ENCODE measurements at regions not wholly inside any gene's neighbourhood (a gene's known extent, or its start where the extent isn't known, plus 50 kb on each side); places are given as distances from the start of the nearest gene placed in this dataset.

GRCh38 chr11:15901790-15902189, 454.6 kb downstream of the SOX6 start:
- H3K36me3 ChIP-seq (ENCODE audit: control insufficient read depth, insufficient read depth, low read length) = no peaks in the 10 kb centered on the region
- H3K4me1 ChIP-seq = no peaks in the 10 kb centered on the region
- no peak for TF ChIP-seq CTCF (IDR thresholded peaks at IDR 0.05)
- no peaks in the 10 kb centered on the region for H3K79me2 ChIP-seq
- no peak overlapping the region for H2AFZ ChIP-seq
- no peak overlapping the region for H3K4me2 ChIP-seq (ENCODE audit: low read length)
- H3K9me3 ChIP-seq (ENCODE audit: control insufficient read depth, low read length) = no peaks in the 10 kb centered on the region
- no peak overlapping the region for H3K9ac ChIP-seq
- no peak overlapping the region for H3K4me3 ChIP-seq (ENCODE audit: low read depth, low read length)
- H3K27me3 ChIP-seq (ENCODE audit: control insufficient read depth, insufficient read depth, low read length) = no peaks in the 10 kb centered on the region
- no peak overlapping the region for H3K27ac ChIP-seq

- H3K4me3 ChIP-seq (ENCODE audit: low read depth, low read length) = no peak overlapping the region
- no peak overlapping the region for H3K4me2 ChIP-seq (ENCODE audit: low read length)
- no peak overlapping the region for H3K27ac ChIP-seq
- H3K9me3 ChIP-seq (ENCODE audit: control insufficient read depth, low read length) = no peaks in the 10 kb centered on the region
- H2AFZ ChIP-seq = no peak overlapping the region
- no peak overlapping the region for H3K9ac ChIP-seq
- H3K4me1 ChIP-seq = no peaks in the 10 kb centered on the region
- TF ChIP-seq CTCF (IDR thresholded peaks at IDR 0.05) = no peak
- no peaks in the 10 kb centered on the region for H3K36me3 ChIP-seq (ENCODE audit: control insufficient read depth, insufficient read depth, low read length)
- no peaks in the 10 kb centered on the region for H3K27me3 ChIP-seq (ENCODE audit: control insufficient read depth, insufficient read depth, low read length)
- H3K79me2 ChIP-seq = no peaks in the 10 kb centered on the region
These were observed 453.1 kb downstream of the SOX6 start for GRCh38 chr11:15903246-15903645.

GRCh38 chr11:15905366-15906104, 450.8 kb downstream of the SOX6 start:
- Histone ChIP-seq H3K27me3 (ENCODE audit: control insufficient read depth, insufficient read depth, low read length) (no peaks in the 10 kb centered on the region), H3K9ac (no peak overlapping the region), H3K9me3 (ENCODE audit: control insufficient read depth, low read length) (no peaks in the 10 kb centered on the region), H3K4me2 (ENCODE audit: low read length) (no peak overlapping the region), H3K4me1 (no peaks in the 10 kb centered on the region), H3K79me2 (no peaks in the 10 kb centered on the region), H2AFZ (no peak overlapping the region), H3K4me3 (ENCODE audit: low read depth, low read length) (no peak overlapping the region), H3K36me3 (ENCODE audit: control insufficient read depth, insufficient read depth, low read length) (no peaks in the 10 kb centered on the region), H3K27ac (no peak overlapping the region)
- no peak for TF ChIP-seq CTCF (IDR thresholded peaks at IDR 0.05)

GRCh38 chr11:15906481-15907035, 449.8 kb downstream of the SOX6 start:
- Histone ChIP-seq H3K4me2 (ENCODE audit: low read length) (no peak overlapping the region), H3K36me3 (ENCODE audit: control insufficient read depth, insufficient read depth, low read length) (no peaks in the 10 kb centered on the region), H2AFZ (no peak overlapping the region), H3K27me3 (ENCODE audit: control insufficient read depth, insufficient read depth, low read length) (no peaks in the 10 kb centered on the region), H3K79me2 (no peaks in the 10 kb centered on the region), H3K9ac (no peak overlapping the region), H3K9me3 (ENCODE audit: control insufficient read depth, low read length) (no peaks in the 10 kb centered on the region), H3K27ac (no peak overlapping the region), H3K4me1 (no peaks in the 10 kb centered on the region), H3K4me3 (ENCODE audit: low read depth, low read length) (no peak overlapping the region)
- TF ChIP-seq CTCF (IDR thresholded peaks at IDR 0.05) = no peak

GRCh38 chr11:15907806-15908205, 448.5 kb downstream of the SOX6 start:
- Histone ChIP-seq H3K9ac (no peak overlapping the region), H3K79me2 (no peaks in the 10 kb centered on the region), H3K27ac (no peak overlapping the region), H3K4me2 (ENCODE audit: low read length) (no peak overlapping the region), H3K27me3 (ENCODE audit: control insufficient read depth, insufficient read depth, low read length) (no peaks in the 10 kb centered on the region), H3K4me3 (ENCODE audit: low read depth, low read length) (no peak overlapping the region), H2AFZ (no peak overlapping the region), H3K36me3 (ENCODE audit: control insufficient read depth, insufficient read depth, low read length) (no peaks in the 10 kb centered on the region), H3K9me3 (ENCODE audit: control insufficient read depth, low read length) (no peaks in the 10 kb centered on the region), H3K4me1 (no peaks in the 10 kb centered on the region)
- TF ChIP-seq CTCF (IDR thresholded peaks at IDR 0.05) = no peak
